Muscle of leg (tissue), 3 donors: ENCODE measurements at regions not wholly inside any gene's neighbourhood (a gene's known extent, or its start where the extent isn't known, plus 50 kb on each side); places are given as distances from the start of the nearest gene placed in this dataset.

Experiments used
- DNase-seq: peaks from one replicate; pipeline ENCODE4 v3.0.0; 2013
- H3K27ac ChIP-seq: one replicate; pipeline ENCODE4 v1.5.1; 2013; ENCODE audit warnings: mild to moderate bottlenecking, low read length, control low read depth
- H3K27me3 ChIP-seq: one replicate; pipeline ENCODE4 v1.6.1; 2013; ENCODE audit warnings: low read length; ENCODE audit not compliant: control insufficient read depth, insufficient read depth
- H3K36me3 ChIP-seq: one replicate; pipeline ENCODE4 v1.6.1; 2013; ENCODE audit warnings: low read length; ENCODE audit not compliant: control insufficient read depth, insufficient read depth
- H3K4me1 ChIP-seq: one replicate; pipeline ENCODE4 v1.6.1; 2013; ENCODE audit warnings: low read length; ENCODE audit not compliant: control insufficient read depth, insufficient read depth
- H3K4me3 ChIP-seq: one replicate; pipeline ENCODE4 v1.5.1; 2013; ENCODE audit warnings: low read length, control low read depth
- H3K9me3 ChIP-seq: replicated peaks from 2 replicates; pipeline ENCODE4 v1.6.1; 2013; ENCODE audit warnings: low read depth, low read length; ENCODE audit not compliant: control insufficient read depth
- WGBS: methylation state at CpG from one replicate; pipeline ENCODE4 v1.1.5; 2013; ENCODE audit warnings: missing lambda C conversion rate; ENCODE audit not compliant: insufficient coverage; 5-methylcytosine and 5-hydroxymethylcytosine counted together

- Histone ChIP-seq H3K4me3 (no peak overlapping the region), H3K4me1 (peaks cover 9% of the 10 kb centered on the region), H3K27me3 (no peaks in the 10 kb centered on the region), H3K36me3 (no peaks in the 10 kb centered on the region), H3K27ac (no peak overlapping the region), H3K9me3 (no peaks in the 10 kb centered on the region)
- no CpG with 5 or more reads among the region's 1 CpG for WGBS
- DNase-seq, result peak; percentile 23
These were observed 104.9 kb upstream of the SLC22A23 start for GRCh38 chr6:3561725-3562124.

GRCh38 chr6:3560211-3560610, 103.4 kb upstream of the SLC22A23 start:
- WGBS, result 100% methylated on average over 1 of the region's 1 CpG
- H3K4me1 ChIP-seq, result peaks cover 9% of the 10 kb centered on the region
- DNase-seq, result no peak
- no peak overlapping the region for H3K27ac ChIP-seq
- H3K36me3 ChIP-seq, result no peaks in the 10 kb centered on the region
- H3K27me3 ChIP-seq, result no peaks in the 10 kb centered on the region
- H3K4me3 ChIP-seq, result no peak overlapping the region
- no peaks in the 10 kb centered on the region for H3K9me3 ChIP-seq

GRCh38 chr6:3559561-3559960, 102.7 kb upstream of the SLC22A23 start:
- no peak for DNase-seq
- H3K36me3 ChIP-seq, result no peaks in the 10 kb centered on the region
- WGBS, result 84% methylated on average over 3 of the region's 3 CpGs

GRCh38 chr6:3557336-3557735, 100.5 kb upstream of the SLC22A23 start:
- peak; percentile 32 for DNase-seq
- WGBS, result no CpG with 5 or more reads among the region's 3 CpGs
- Histone ChIP-seq H3K9me3 (peaks cover 2% of the 10 kb centered on the region), H3K27me3 (no peaks in the 10 kb centered on the region), H3K27ac (no peak overlapping the region), H3K36me3 (no peaks in the 10 kb centered on the region), H3K4me3 (no peak overlapping the region), H3K4me1 (peaks cover 9% of the 10 kb centered on the region)

More at GRCh38 chr6:3559561-3559960, 102.7 kb upstream of the SLC22A23 start:
- Histone ChIP-seq H3K4me3 (no peak overlapping the region), H3K9me3 (no peaks in the 10 kb centered on the region), H3K4me1 (peaks cover 9% of the 10 kb centered on the region), H3K27me3 (no peaks in the 10 kb centered on the region), H3K27ac (no peak overlapping the region)

GRCh38 chr6:3553254-3553653, 96.4 kb upstream of the SLC22A23 start:
- H3K4me3 ChIP-seq, result no peak overlapping the region
- no peaks in the 10 kb centered on the region for H3K27me3 ChIP-seq
- DNase-seq, result no peak
- H3K9me3 ChIP-seq, result peaks cover 2% of the 10 kb centered on the region
- H3K36me3 ChIP-seq, result no peaks in the 10 kb centered on the region
- no peaks in the 10 kb centered on the region for H3K4me1 ChIP-seq
- no peak overlapping the region for H3K27ac ChIP-seq

- WGBS, result no CpG with 5 or more reads among the region's 5 CpGs
- no peaks in the 10 kb centered on the region for H3K4me1 ChIP-seq
- H3K9me3 ChIP-seq, result peaks cover 2% of the 10 kb centered on the region
- no peaks in the 10 kb centered on the region for H3K27me3 ChIP-seq
- no peak overlapping the region for H3K27ac ChIP-seq
- H3K36me3 ChIP-seq, result no peaks in the 10 kb centered on the region
- DNase-seq, result no peak
- no peak overlapping the region for H3K4me3 ChIP-seq
These were observed 95.1 kb upstream of the SLC22A23 start for GRCh38 chr6:3551716-3552511.

- H3K27me3 ChIP-seq, result no peaks in the 10 kb centered on the region
- no peaks in the 10 kb centered on the region for H3K36me3 ChIP-seq
- no peaks in the 10 kb centered on the region for H3K4me1 ChIP-seq
- DNase-seq, result no peak
- no peak overlapping the region for H3K4me3 ChIP-seq
- H3K27ac ChIP-seq, result no peak overlapping the region
- H3K9me3 ChIP-seq, result peaks cover 2% of the 10 kb centered on the region
- WGBS, result 87% methylated on average over 3 of the region's 7 CpGs
These were observed 92.6 kb upstream of the SLC22A23 start for GRCh38 chr6:3549314-3549940.

- no peak overlapping the region for H3K4me3 ChIP-seq
- no peaks in the 10 kb centered on the region for H3K27me3 ChIP-seq
- H3K27ac ChIP-seq, result no peak overlapping the region
- no peaks in the 10 kb centered on the region for H3K9me3 ChIP-seq
- 88% methylated on average over 1 of the region's 2 CpGs for WGBS
- H3K36me3 ChIP-seq, result no peaks in the 10 kb centered on the region
- H3K4me1 ChIP-seq, result no peaks in the 10 kb centered on the region
- no peak for DNase-seq
These were observed 89.3 kb upstream of the SLC22A23 start for GRCh38 chr6:3546121-3546520.

GRCh38 chr6:3545156-3545555, 88.3 kb upstream of the SLC22A23 start:
- no peak for DNase-seq
- Histone ChIP-seq H3K4me3 (no peak overlapping the region), H3K9me3 (no peaks in the 10 kb centered on the region), H3K27me3 (no peaks in the 10 kb centered on the region), H3K4me1 (no peaks in the 10 kb centered on the region), H3K27ac (no peak overlapping the region), H3K36me3 (no peaks in the 10 kb centered on the region)
- no CpG with 5 or more reads among the region's 1 CpG for WGBS

- WGBS, result 79% methylated on average over 2 of the region's 6 CpGs
- no peak overlapping the region for H3K27ac ChIP-seq
- no peaks in the 10 kb centered on the region for H3K4me1 ChIP-seq
- no peaks in the 10 kb centered on the region for H3K27me3 ChIP-seq
- no peaks in the 10 kb centered on the region for H3K36me3 ChIP-seq
- H3K9me3 ChIP-seq, result no peaks in the 10 kb centered on the region
- no peak for DNase-seq
- H3K4me3 ChIP-seq, result no peak overlapping the region
These were observed 85.3 kb upstream of the SLC22A23 start for GRCh38 chr6:3542032-3542640.
